GM12878 (cell line): ENCODE measurements at regions not wholly inside any gene's neighbourhood (a gene's known extent, or its start where the extent isn't known, plus 50 kb on each side); places are given as distances from the start of the nearest gene placed in this dataset.

Experiments used
- ATAC-seq: fragments of 200-7000 bp; cut with Tn5 transposase; 3 replicates; pipeline ENCODE4 v1.9.1; 2020; ENCODE audit warnings: mild to moderate bottlenecking, moderate library complexity
- BruUV-seq: library from RNA; stranded (reverse); fragments of 400-500 nt; replicated peaks from 2 replicates; lab custom pipeline; 2021; lab: Mats Ljungman, UMichigan
- CTCF ChIA-PET: fragments of 300-600 bp; sonication (Branson Sonifier 250); formaldehyde crosslinking; extraction: SDS; loops from one replicate; lab custom pipeline; 2021; ENCODE audit warnings: inconsistent platforms; lab: Yijun Ruan, JAX
- POLR2A ChIA-PET: fragments of 350-600 bp; formaldehyde crosslinking; extraction: SDS; loops from one replicate; lab custom pipeline; 2021; ENCODE audit warnings: inconsistent platforms; lab: Charles Lee
- RAD21 ChIA-PET: fragments of 300-600 bp; sonication (Branson Sonifier 250); formaldehyde crosslinking; loops from one replicate; lab custom pipeline; 2023; ENCODE audit warnings: antibody characterized with exemption; ENCODE audit not compliant: unreplicated experiment; lab: Charles Lee
- SMC1A ChIA-PET: fragments of 300-600 bp; sonication (Branson Sonifier 250); formaldehyde crosslinking; loops from one replicate; lab custom pipeline; 2023; ENCODE audit not compliant: unreplicated experiment, uncharacterized antibody; lab: Charles Lee
- DNase-seq: peaks from one replicate; pipeline ENCODE4 v3.0.0-alpha.2; 2011; ENCODE audit warnings: low read depth, low spot score
- FAIRE-seq: peaks from 3 replicates; lab custom pipeline; 2011; peaks lifted over from hg19 to GRCh38; lab: Jason Lieb, UNC
- H2AFZ ChIP-seq: 2 replicates; pipeline ENCODE4 v1.6.0; 2011; ENCODE audit warnings: low read depth, low read length, control low read depth; ENCODE audit not compliant: control insufficient read depth
- H3K27ac ChIP-seq: 2 replicates; pipeline ENCODE4 v1.5.1; 2011; ENCODE audit warnings: control low read depth; ENCODE audit not compliant: control insufficient read depth, insufficient read depth
- H3K27me3 ChIP-seq, 2 experiments: replicated peaks in 1 of 2; 2 replicates each; pipeline versions ENCODE4 v1.6.0 to v1.6.1; 2011; ENCODE audit warnings: low read length in 1 of 2; ENCODE audit not compliant: control insufficient read depth in 2 of 2, insufficient read depth in 2 of 2
- H3K36me3 ChIP-seq, 2 experiments: 2 replicates each; pipeline ENCODE4 v1.5.1; 2011; ENCODE audit warnings: low read length in 1 of 2; ENCODE audit not compliant: control insufficient read depth in 2 of 2, insufficient read depth in 2 of 2
- H3K4me1 ChIP-seq: 2 replicates; pipeline ENCODE4 v1.6.1; 2011; ENCODE audit warnings: mild to moderate bottlenecking, low read length, moderate library complexity, mixed read lengths; ENCODE audit not compliant: control insufficient read depth, insufficient read depth
- H3K4me2 ChIP-seq: 2 replicates; pipeline ENCODE4 v1.6.0; 2011; ENCODE audit warnings: control low read depth; ENCODE audit not compliant: control insufficient read depth, insufficient read depth
- H3K4me3 ChIP-seq: fragments of 200-600 bp; sonication (generic); 2 replicates; pipeline ENCODE4 v1.5.1; 2016
- H3K79me2 ChIP-seq: 2 replicates; pipeline ENCODE4 v1.6.0; 2011; ENCODE audit warnings: low read length; ENCODE audit not compliant: control insufficient read depth, insufficient read depth
- H3K9ac ChIP-seq: 2 replicates; pipeline ENCODE4 v1.8.0; 2011; ENCODE audit warnings: low read length, control low read depth, mixed read lengths; ENCODE audit not compliant: control insufficient read depth, insufficient read depth
- H3K9me3 ChIP-seq: replicated peaks from 3 replicates; pipeline ENCODE4 v1.5.1; 2011; ENCODE audit warnings: mild to moderate bottlenecking, low read length; ENCODE audit not compliant: control insufficient read depth, insufficient read depth
- H4K20me1 ChIP-seq: 2 replicates; pipeline ENCODE4 v1.6.0; 2011; ENCODE audit not compliant: control insufficient read depth, insufficient read depth
- ATF2 ChIP-seq: IDR thresholded peaks from 2 replicates; pipeline ENCODE4 v1.6.1; 2012; ENCODE audit warnings: low read length, inconsistent platforms
- CUX1 ChIP-seq: IDR thresholded peaks from 2 replicates; pipeline ENCODE4 v1.6.1; 2012; ENCODE audit warnings: improper control_type of control experiment, low read depth, low read length; ENCODE audit not compliant: insufficient replicate concordance
- DPF2 ChIP-seq: fragments of 450-650 bp; IDR thresholded peaks from 2 replicates; pipeline ENCODE4 v1.6.1; 2017; ENCODE audit warnings: mild to moderate bottlenecking
- E4F1 ChIP-seq: fragments of 450-650 bp; IDR thresholded peaks from 2 replicates; pipeline ENCODE4 v1.6.1; 2018; ENCODE audit warnings: borderline replicate concordance, mild to moderate bottlenecking; ENCODE audit not compliant: partially characterized antibody
- TAF1 ChIP-seq: IDR thresholded peaks from 2 replicates; pipeline ENCODE4 v1.6.1; 2011; ENCODE audit warnings: mild to moderate bottlenecking, low read depth, low read length, borderline replicate concordance
- WRNIP1 ChIP-seq: IDR thresholded peaks from 2 replicates; pipeline ENCODE4 v1.6.1; 2011; ENCODE audit warnings: low read depth, low read length, improper control_type of control experiment, borderline replicate concordance
- ZNF622 ChIP-seq: fragments of 450-650 bp; IDR thresholded peaks from 2 replicates; pipeline ENCODE4 v1.6.1; 2017; ENCODE audit warnings: mild to moderate bottlenecking, inconsistent platforms
- WGBS: methylation state at CpG from one replicate; pipeline ENCODE4 v1.1.6; 2016; ENCODE audit warnings: low lambda C conversion rate; ENCODE audit not compliant: insufficient replicate concordance, insufficient coverage; ENCODE audit errors: missing lambda C conversion rate; 5-methylcytosine and 5-hydroxymethylcytosine counted together
- in situ Hi-C: fragments of 300-500 bp; cut with MboI; formaldehyde crosslinking; loops from 9 replicates; pipeline ENCODE4 v1.14.3; 2018; ENCODE audit warnings: mixed read lengths
- intact Hi-C: fragments of 100-400 bp; cut with micrococcal nuclease; formaldehyde crosslinking; loops from one replicate; pipeline ENCODE4 v1.14.2; 2022; ENCODE audit not compliant: unreplicated experiment

GRCh38 chr16:65672960-65673359, 551.1 kb upstream of the CDH11 start:
- no peaks in the 10 kb centered on the region for H3K36me3 ChIP-seq
- ATAC-seq (no peak), DNase-seq (no peak), FAIRE-seq (no peak)
- no peaks in the 10 kb centered on the region for H3K79me2 ChIP-seq
- no peaks in the 10 kb centered on the region; the same call in 2 of the 3 replicates for H3K9me3 ChIP-seq
- ChIA-PET RAD21 (no interaction called here), CTCF (no interaction called here), SMC1A (interaction anchor here (0.9 kb wide), 1 partner anchor 13 kb away, joined by 3 read pairs; no protein-coding TSS in a partner anchor), POLR2A (no interaction called here)
- no peak overlapping the region for H3K4me2 ChIP-seq
- in situ Hi-C loops (no loop called here), intact Hi-C loops (no loop called here)
- BruUV-seq = no TSS peak
- H3K9ac ChIP-seq = no peak overlapping the region
- H3K27me3 ChIP-seq = no peaks in the 10 kb centered on the region
- H3K27ac ChIP-seq = no peak overlapping the region
- no peak for TF ChIP-seq DPF2
- no peak for TF ChIP-seq E4F1
- no peak for TF ChIP-seq TAF1
- TF ChIP-seq ATF2 = no peak
- no peak for TF ChIP-seq ZNF622
- no peak for TF ChIP-seq CUX1
- no peak for TF ChIP-seq WRNIP1
- no peak overlapping the region for H2AFZ ChIP-seq
- H4K20me1 ChIP-seq = no peaks in the 10 kb centered on the region
- no peaks in the 10 kb centered on the region for H3K4me1 ChIP-seq
- H3K4me3 ChIP-seq = no peak overlapping the region
- 1% methylated on average over 3 of the region's 3 CpGs for WGBS
